HTR-8/SVneo (cell line): ENCODE measurements at regions not wholly inside any gene's neighbourhood (a gene's known extent, or its start where the extent isn't known, plus 50 kb on each side); places are given as distances from the start of the nearest gene placed in this dataset.
"Not testable (repeated sequence)": the region's sequence is repeated elsewhere in the genome, so short reads cannot be mapped to it uniquely, and the experiment has no call there.

Experiments used
- DNase-seq: peaks from one replicate; pipeline ENCODE4 v3.0.0; 2011; ENCODE audit warnings: low spot score, mixed read lengths; ENCODE audit not compliant: insufficient read length
- FAIRE-seq: peaks from 2 replicates; lab custom pipeline; 2011; peaks lifted over from hg19 to GRCh38; lab: Jason Lieb, UNC

GRCh38 chr6:1163501-1163900, 148.4 kb upstream of the FOXQ1 start:
- DNase-seq = no peak
- FAIRE-seq = no peak

GRCh38 chr6:1162367-1163275, 149.3 kb upstream of the FOXQ1 start:
- no peak for FAIRE-seq

GRCh38 chr6:1156411-1156810, 155.5 kb upstream of the FOXQ1 start:
- not testable (repeated sequence) for DNase-seq, FAIRE-seq

More at GRCh38 chr6:1162367-1163275, 149.3 kb upstream of the FOXQ1 start:
- no peak for DNase-seq

GRCh38 chr6:1153696-1154245, 158.1 kb upstream of the FOXQ1 start:
- DNase-seq = no peak
- FAIRE-seq = no peak

- DNase-seq (no peak), FAIRE-seq (no peak)
These were observed 165.4 kb upstream of the FOXQ1 start for GRCh38 chr6:1146500-1146899.

- no peak for DNase-seq
- FAIRE-seq = no peak
These were observed 166.1 kb upstream of the FOXQ1 start for GRCh38 chr6:1145768-1146218.

- DNase-seq = no peak
- FAIRE-seq = no peak
These were observed 166.8 kb upstream of the FOXQ1 start for GRCh38 chr6:1144842-1145767.

GRCh38 chr6:1143655-1144054, 168.2 kb upstream of the FOXQ1 start:
- FAIRE-seq (no peak), DNase-seq (no peak)

- FAIRE-seq (no peak), DNase-seq (no peak)
These were observed 172.6 kb upstream of the FOXQ1 start for GRCh38 chr6:1139155-1139890.

GRCh38 chr6:1137849-1138248, 174.0 kb upstream of the FOXQ1 start:
- no peak for FAIRE-seq
- no peak for DNase-seq

GRCh38 chr6:1136827-1137226, 175.1 kb upstream of the FOXQ1 start:
- FAIRE-seq (no peak), DNase-seq (no peak)

- no peak for DNase-seq
- FAIRE-seq = no peak
These were observed 175.5 kb upstream of the FOXQ1 start for GRCh38 chr6:1136415-1136774.

- DNase-seq (no peak), FAIRE-seq (no peak)
These were observed 176.0 kb upstream of the FOXQ1 start for GRCh38 chr6:1135726-1136414.

GRCh38 chr6:1131285-1132079, 180.4 kb upstream of the FOXQ1 start:
- no peak for FAIRE-seq
- DNase-seq = no peak

GRCh38 chr6:1130709-1131108, 181.2 kb upstream of the FOXQ1 start:
- FAIRE-seq (no peak), DNase-seq (no peak)

- DNase-seq (no peak), FAIRE-seq (no peak)
These were observed 182.8 kb upstream of the FOXQ1 start for GRCh38 chr6:1129131-1129530.

GRCh38 chr6:1127597-1128288, 184.2 kb upstream of the FOXQ1 start:
- FAIRE-seq (no peak), DNase-seq (no peak)

- FAIRE-seq = no peak
- no peak for DNase-seq
These were observed 184.8 kb upstream of the FOXQ1 start for GRCh38 chr6:1127129-1127528.
